ENCODE measurements at regions not wholly inside any gene's neighbourhood (a gene's known extent, or its start where the extent isn't known, plus 50 kb on each side); places are given as distances from the start of the nearest gene placed in this dataset.

DNA sequence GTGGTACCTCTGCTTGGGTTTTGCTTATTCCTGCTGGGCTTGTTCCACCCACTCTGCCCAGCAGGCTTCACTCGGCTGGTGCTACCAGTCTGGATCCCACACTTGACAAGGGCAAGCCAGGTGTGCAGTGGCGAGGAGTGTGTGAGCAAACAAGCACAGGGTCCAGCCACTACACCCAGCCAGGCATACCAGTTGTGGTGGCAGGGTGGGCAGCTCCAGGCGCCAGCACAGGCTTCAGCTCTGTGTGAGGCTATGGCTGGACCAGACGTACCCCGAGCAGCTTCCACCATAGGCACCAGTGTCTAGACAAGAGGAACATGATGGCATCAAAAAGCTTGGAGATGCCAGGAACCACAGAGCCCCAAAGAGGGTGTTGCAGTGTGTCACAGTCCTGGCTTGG, 93.1 kb upstream of the GALNT5 start:
- DNase-seq (ENCODE audit: low spot score) (no peak), ATAC-seq (ENCODE audit: low read depth) (no peak)
- H3K9me3 ChIP-seq (ENCODE audit: severe bottlenecking), result no peaks in the 10 kb centered on the region
- H3K36me3 ChIP-seq (ENCODE audit: low read depth), result no peaks in the 10 kb centered on the region
- no peak overlapping the region for H3K27ac ChIP-seq (ENCODE audit: poor library complexity, severe bottlenecking)
- H3K4me1 ChIP-seq (ENCODE audit: insufficient read depth, poor library complexity, severe bottlenecking), result no peaks in the 10 kb centered on the region
- no peak for TF ChIP-seq CTCF (IDR thresholded peaks at IDR 0.05; ENCODE audit: poor library complexity, severe bottlenecking)
- H3K27me3 ChIP-seq (ENCODE audit: insufficient read depth, poor library complexity, severe bottlenecking), result no peaks in the 10 kb centered on the region
- no peak overlapping the region for H3K4me3 ChIP-seq (ENCODE audit: severe bottlenecking)

DNA sequence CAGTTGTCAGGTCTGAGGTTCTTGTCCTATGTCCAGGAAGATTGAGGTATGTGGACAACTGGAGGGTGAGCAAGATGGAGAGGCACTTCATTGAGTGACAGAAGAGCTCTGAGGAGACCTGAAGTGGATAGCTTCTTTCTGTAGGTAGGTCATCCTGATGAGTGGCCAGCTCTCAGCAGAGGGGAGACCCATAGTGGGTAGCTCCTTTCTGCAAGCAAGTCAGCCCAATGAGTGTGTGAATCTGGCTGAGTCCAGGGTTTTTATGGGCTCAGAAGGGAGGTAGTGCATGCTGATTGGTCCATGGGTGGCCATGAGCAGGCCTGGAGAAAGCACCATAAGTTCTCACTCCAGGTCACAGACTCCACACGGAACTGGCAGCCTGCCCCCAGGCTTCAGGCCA, 92.6 kb upstream of the GALNT5 start:
- H3K27ac ChIP-seq (ENCODE audit: poor library complexity, severe bottlenecking), result no peak overlapping the region
- H3K27me3 ChIP-seq (ENCODE audit: insufficient read depth, poor library complexity, severe bottlenecking), result no peaks in the 10 kb centered on the region
- ATAC-seq (ENCODE audit: low read depth) (no peak), DNase-seq (ENCODE audit: low spot score) (no peak)
- H3K9me3 ChIP-seq (ENCODE audit: severe bottlenecking), result no peaks in the 10 kb centered on the region
- no peaks in the 10 kb centered on the region for H3K36me3 ChIP-seq (ENCODE audit: low read depth)
- no peak overlapping the region for H3K4me3 ChIP-seq (ENCODE audit: severe bottlenecking)
- H3K4me1 ChIP-seq (ENCODE audit: insufficient read depth, poor library complexity, severe bottlenecking), result no peaks in the 10 kb centered on the region
- no peak for TF ChIP-seq CTCF (IDR thresholded peaks at IDR 0.05; ENCODE audit: poor library complexity, severe bottlenecking)

- Histone ChIP-seq H3K4me3 (ENCODE audit: severe bottlenecking) (no peak overlapping the region), H3K27me3 (ENCODE audit: insufficient read depth, poor library complexity, severe bottlenecking) (no peaks in the 10 kb centered on the region), H3K4me1 (ENCODE audit: insufficient read depth, poor library complexity, severe bottlenecking) (peaks cover 20% of the 10 kb centered on the region), H3K9me3 (ENCODE audit: severe bottlenecking) (no peaks in the 10 kb centered on the region), H3K27ac (ENCODE audit: poor library complexity, severe bottlenecking) (no peak overlapping the region), H3K36me3 (ENCODE audit: low read depth) (no peaks in the 10 kb centered on the region)
- DNase-seq (ENCODE audit: low spot score) (no peak), ATAC-seq (ENCODE audit: low read depth) (no peak)
- no peak for TF ChIP-seq CTCF (IDR thresholded peaks at IDR 0.05; ENCODE audit: poor library complexity, severe bottlenecking)
Observed at GRCh38 chr2:157168501-157168900, 89.0 kb upstream of the GALNT5 start.

DNA sequence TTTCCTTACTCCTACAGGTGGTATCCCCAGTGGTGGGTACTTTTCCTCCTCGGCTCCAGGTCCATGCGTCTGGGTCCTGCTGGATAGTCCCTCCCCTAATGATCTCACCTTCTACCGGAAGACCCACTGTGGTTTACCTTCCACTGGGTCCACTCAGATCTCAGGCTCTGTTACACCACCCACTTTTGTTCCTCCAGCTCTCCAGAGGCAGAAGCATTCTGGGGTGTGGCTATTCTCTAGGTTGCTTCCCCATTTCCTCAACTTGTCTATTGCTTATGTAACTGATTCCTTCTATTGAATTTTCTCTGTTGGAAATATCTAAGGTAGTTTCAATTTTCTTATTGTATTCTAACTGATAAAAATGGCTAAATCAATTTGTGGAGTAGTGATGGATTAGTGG, 87.6 kb upstream of the GALNT5 start:
- no peak for DNase-seq (ENCODE audit: low spot score)

GRCh38 chr2:157170299-157170698, 87.2 kb upstream of the GALNT5 start:
- DNase-seq (ENCODE audit: low spot score) (no peak), ATAC-seq (ENCODE audit: low read depth) (no peak)
- no peak overlapping the region for H3K4me3 ChIP-seq (ENCODE audit: severe bottlenecking)
- TF ChIP-seq CTCF (IDR thresholded peaks at IDR 0.05; ENCODE audit: poor library complexity, severe bottlenecking), result no peak
- no peaks in the 10 kb centered on the region for H3K27me3 ChIP-seq (ENCODE audit: insufficient read depth, poor library complexity, severe bottlenecking)
- H3K36me3 ChIP-seq (ENCODE audit: low read depth), result no peaks in the 10 kb centered on the region
- no peak overlapping the region for H3K27ac ChIP-seq (ENCODE audit: poor library complexity, severe bottlenecking)
- no peaks in the 10 kb centered on the region for H3K9me3 ChIP-seq (ENCODE audit: severe bottlenecking)
- peaks cover 32% of the 10 kb centered on the region for H3K4me1 ChIP-seq (ENCODE audit: insufficient read depth, poor library complexity, severe bottlenecking)

More for the DNA sequence above, 87.6 kb upstream of the GALNT5 start:
- Histone ChIP-seq H3K36me3 (ENCODE audit: low read depth) (no peaks in the 10 kb centered on the region), H3K27ac (ENCODE audit: poor library complexity, severe bottlenecking) (no peak overlapping the region), H3K4me1 (ENCODE audit: insufficient read depth, poor library complexity, severe bottlenecking) (peaks cover 32% of the 10 kb centered on the region), H3K9me3 (ENCODE audit: severe bottlenecking) (no peaks in the 10 kb centered on the region), H3K4me3 (ENCODE audit: severe bottlenecking) (no peak overlapping the region), H3K27me3 (ENCODE audit: insufficient read depth, poor library complexity, severe bottlenecking) (no peaks in the 10 kb centered on the region)
- no peak for TF ChIP-seq CTCF (IDR thresholded peaks at IDR 0.05; ENCODE audit: poor library complexity, severe bottlenecking)
- ATAC-seq (ENCODE audit: low read depth), result no peak
